GM23338 (cell line): ENCODE measurements at regions not wholly inside any gene's neighbourhood (a gene's known extent, or its start where the extent isn't known, plus 50 kb on each side); places are given as distances from the start of the nearest gene placed in this dataset.

Source experiments
- ATAC-seq: fragments of 200-7000 bp; cut with Tn5 transposase; 3 replicates; pipeline ENCODE4 v1.9.1; 2020
- DNase-seq: peaks from one replicate; pipeline ENCODE4 v3.0.0-alpha.2; 2015; ENCODE audit warnings: low spot score
- H2AFZ ChIP-seq: fragments of 200-600 bp; sonication (generic); 2 replicates; pipeline ENCODE4 v1.8.0; 2016; ENCODE audit warnings: antibody characterized with exemption, mild to moderate bottlenecking, moderate library complexity
- H3F3A ChIP-seq: fragments of 200-600 bp; sonication (generic); replicated peaks from 2 replicates; pipeline ENCODE4 v1.8.0; 2017; ENCODE audit warnings: antibody characterized with exemption, mixed run types, low read depth
- H3K27ac ChIP-seq: fragments of 200-600 bp; sonication (generic); 2 replicates; pipeline ENCODE4 v1.6.1; 2016; ENCODE audit warnings: low read depth
- H3K27me3 ChIP-seq: fragments of 200-600 bp; sonication (generic); 2 replicates; pipeline ENCODE4 v1.8.0; 2016; ENCODE audit warnings: mild to moderate bottlenecking, mixed run types, moderate library complexity; ENCODE audit not compliant: insufficient read depth
- H3K36me3 ChIP-seq: fragments of 200-600 bp; sonication (generic); 2 replicates; pipeline ENCODE4 v1.8.0; 2016; ENCODE audit warnings: mild to moderate bottlenecking; ENCODE audit not compliant: insufficient read depth
- H3K4me1 ChIP-seq: fragments of 200-600 bp; sonication (generic); 2 replicates; pipeline ENCODE4 v1.8.0; 2016; ENCODE audit warnings: mild to moderate bottlenecking, moderate library complexity; ENCODE audit not compliant: insufficient read depth
- H3K4me2 ChIP-seq: fragments of 200-600 bp; sonication (generic); 2 replicates; pipeline ENCODE4 v1.7.1; 2017; ENCODE audit warnings: mixed run types
- H3K4me3 ChIP-seq: fragments of 200-600 bp; sonication (generic); 2 replicates; pipeline ENCODE4 v1.6.1; 2016; ENCODE audit warnings: mixed run types
- H3K79me2 ChIP-seq: fragments of 200-600 bp; sonication (generic); replicated peaks from 2 replicates; pipeline ENCODE4 v1.8.0; 2017; ENCODE audit warnings: mild to moderate bottlenecking; ENCODE audit not compliant: insufficient read depth
- H3K9me2 ChIP-seq: fragments of 200-600 bp; sonication (generic); 2 replicates; pipeline ENCODE4 v1.8.0; 2017; ENCODE audit not compliant: insufficient read depth
- H4K20me1 ChIP-seq: fragments of 200-600 bp; sonication (generic); replicated peaks from 2 replicates; pipeline ENCODE4 v1.8.0; 2017; ENCODE audit warnings: mild to moderate bottlenecking; ENCODE audit not compliant: insufficient read depth
- H3K27ac Mint-ChIP-seq: 2 replicates; pipeline ENCODE4 v1.8.0; 2020; ENCODE audit warnings: inconsistent platforms, mild to moderate bottlenecking, moderate library complexity, mixed read lengths
- H3K27me3 Mint-ChIP-seq: 3 replicates; pipeline ENCODE4 v1.8.0; 2022; ENCODE audit warnings: low read depth, mild to moderate bottlenecking, moderate library complexity, mixed read lengths, inconsistent platforms; ENCODE audit not compliant: insufficient read depth, poor library complexity
- H3K36me3 Mint-ChIP-seq: 3 replicates; pipeline ENCODE4 v1.8.0; 2021; ENCODE audit warnings: low read depth, mild to moderate bottlenecking, inconsistent platforms, moderate library complexity, mixed read lengths
- H3K4me1 Mint-ChIP-seq: 3 replicates; pipeline ENCODE4 v1.8.0; 2020; ENCODE audit warnings: mild to moderate bottlenecking, inconsistent platforms, mixed read lengths
- H3K4me3 Mint-ChIP-seq: 3 replicates; pipeline ENCODE4 v1.8.0; 2021; ENCODE audit warnings: moderate library complexity, mild to moderate bottlenecking, inconsistent platforms, mixed read lengths
- H3K9me3 Mint-ChIP-seq: 3 replicates; pipeline ENCODE4 v1.8.0; 2020; ENCODE audit warnings: moderate library complexity, mild to moderate bottlenecking, inconsistent platforms, mixed read lengths
- CREB1 ChIP-seq: fragments of 250-450 bp; sonication (Bioruptor Pico); IDR thresholded peaks from 2 replicates; pipeline ENCODE4 v1.5.0; 2020; ENCODE audit warnings: low read depth, mild to moderate bottlenecking, moderate library complexity
- CTCF ChIP-seq, 2 experiments: fragments of 200-600 bp in 1 of 2; sonication (generic) in 1 of 2; conservative IDR thresholded peaks; 2 replicates each; pipeline versions ENCODE4 v1.5.1 to v1.6.1; 2016 to 2017; ENCODE audit warnings: antibody characterized with exemption in 2 of 2, low read depth in 2 of 2, mild to moderate bottlenecking in 2 of 2, moderate library complexity in 1 of 2
- ETS1 ChIP-seq: IDR thresholded peaks from 2 replicates; pipeline ENCODE4 v1.6.1; 2016; ENCODE audit warnings: antibody characterized with exemption
- EZH2 ChIP-seq: fragments of 200-600 bp; sonication (generic); IDR thresholded peaks from one replicate; pipeline ENCODE4 v1.8.0; 2017; ENCODE audit warnings: antibody characterized with exemption, mild to moderate bottlenecking, low read depth; ENCODE audit not compliant: unreplicated experiment
- EZH2phosphoT487 ChIP-seq: fragments of 200-600 bp; sonication (generic); IDR thresholded peaks from one replicate; pipeline ENCODE4 v1.8.1; 2018; ENCODE audit warnings: antibody characterized with exemption; ENCODE audit not compliant: unreplicated experiment
- JUNB ChIP-seq: IDR thresholded peaks from one replicate; pipeline ENCODE4 v1.6.1; 2016; ENCODE audit warnings: antibody characterized with exemption; ENCODE audit not compliant: unreplicated experiment
- NANOG ChIP-seq: IDR thresholded peaks from 2 replicates; pipeline ENCODE4 v1.6.1; 2016; ENCODE audit warnings: antibody characterized with exemption, borderline replicate concordance
- POLR2AphosphoS5 ChIP-seq: IDR thresholded peaks from 2 replicates; pipeline ENCODE4 v1.6.1; 2016; ENCODE audit warnings: antibody characterized with exemption, low read depth
- STAT1 ChIP-seq: IDR thresholded peaks from one replicate; pipeline ENCODE4 v1.6.1; 2016; ENCODE audit warnings: antibody characterized with exemption; ENCODE audit not compliant: unreplicated experiment
- ZNF114 ChIP-seq: fragments of 250-450 bp; sonication (Bioruptor Pico); IDR thresholded peaks from 2 replicates; pipeline ENCODE4 v1.5.0; 2020; ENCODE audit warnings: mild to moderate bottlenecking, moderate library complexity
- ZNF331 ChIP-seq: fragments of 250-450 bp; sonication (Bioruptor Pico); IDR thresholded peaks from 2 replicates; pipeline ENCODE4 v1.5.0; 2020; ENCODE audit warnings: low read depth, mild to moderate bottlenecking, moderate library complexity
- TF ChIP-seq, protein P1 (sequence below): IDR thresholded peaks from one replicate; pipeline ENCODE4 v1.6.1; 2018; ENCODE audit warnings: antibody characterized with exemption; ENCODE audit not compliant: unreplicated experiment

DNA sequence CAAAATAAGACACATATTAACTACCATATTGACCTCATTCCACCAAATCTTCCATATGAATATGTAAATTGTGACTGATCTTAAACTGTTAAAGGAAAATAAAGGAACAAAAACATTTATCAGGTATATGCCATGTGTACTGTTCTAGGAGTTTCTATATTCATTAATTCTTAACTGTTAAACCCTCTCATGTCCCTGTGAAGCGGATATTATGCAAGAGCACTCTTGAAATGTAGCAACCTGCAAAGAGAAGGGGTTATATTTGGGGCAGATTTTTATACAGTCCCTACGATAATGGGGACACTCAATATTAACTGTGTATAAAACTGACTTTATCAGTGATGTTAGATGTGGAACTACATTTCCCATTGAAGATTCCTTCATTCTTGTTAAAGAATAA, 184.9 kb upstream of the OR13F1 start:
- Histone ChIP-seq H3F3A (no peaks in the 10 kb centered on the region), H2AFZ (no peak overlapping the region), H3K27ac (no peak overlapping the region), H3K4me2 (no peak overlapping the region), H4K20me1 (no peaks in the 10 kb centered on the region), H3K4me1 (no peaks in the 10 kb centered on the region), H3K27me3 (no peaks in the 10 kb centered on the region), H3K9me2 (no peaks in the 10 kb centered on the region), H3K79me2 (no peaks in the 10 kb centered on the region), H3K36me3 (no peaks in the 10 kb centered on the region), H3K4me3 (no peak overlapping the region)
- no peaks in the 10 kb centered on the region for H3K27me3 Mint-ChIP-seq
- no peak for TF ChIP-seq JUNB
- no peak for TF ChIP-seq ZNF331 (CRISPR knock-in tag)
- no peak for TF ChIP-seq CTCF (conservative IDR thresholded peaks at IDR 0.05; ENCODE audit: low read depth in 2 of 2)
- TF ChIP-seq ETS1 = no peak
- H3K9me3 Mint-ChIP-seq = peaks cover 25% of the 10 kb centered on the region
- no peak overlapping the region for H3K27ac Mint-ChIP-seq
- no peak overlapping the region for H3K4me3 Mint-ChIP-seq
- DNase-seq (no peak), ATAC-seq (no peak)
- H3K4me1 Mint-ChIP-seq = peaks cover 3% of the 10 kb centered on the region; the same call in 2 of the 3 replicates
- peaks cover 6% of the 10 kb centered on the region; the same call in 1 of the 3 replicates for H3K36me3 Mint-ChIP-seq

DNA sequence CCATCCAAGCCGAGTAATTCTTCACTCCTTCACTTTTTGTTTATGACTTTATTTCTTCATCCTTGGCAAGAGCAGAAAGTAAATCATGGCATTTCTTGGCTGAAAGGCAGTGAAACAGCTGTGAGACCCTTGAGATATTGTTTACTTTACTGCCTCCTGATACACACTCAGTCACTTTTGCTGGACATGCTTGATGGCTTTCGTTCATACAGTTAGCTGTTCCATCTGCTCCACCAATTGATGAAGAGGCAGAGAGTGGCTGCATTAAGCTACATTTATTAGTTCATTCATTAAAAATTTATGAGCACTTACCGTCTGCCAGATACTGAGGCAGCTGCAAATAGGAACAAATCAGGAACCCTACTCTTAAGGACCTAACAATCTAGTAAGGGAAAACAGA, 184.4 kb upstream of the OR13F1 start:
- Histone ChIP-seq H3K27ac (no peak overlapping the region), H3K4me3 (no peak overlapping the region), H3K79me2 (no peaks in the 10 kb centered on the region), H3K4me1 (no peaks in the 10 kb centered on the region), H3K4me2 (no peak overlapping the region), H2AFZ (no peak overlapping the region), H3K9me2 (no peaks in the 10 kb centered on the region), H3K27me3 (no peaks in the 10 kb centered on the region), H3K36me3 (no peaks in the 10 kb centered on the region), H4K20me1 (no peaks in the 10 kb centered on the region), H3F3A (no peaks in the 10 kb centered on the region)
- no peaks in the 10 kb centered on the region for H3K27me3 Mint-ChIP-seq
- H3K4me1 Mint-ChIP-seq = peaks cover 3% of the 10 kb centered on the region; the same call in 2 of the 3 replicates
- H3K9me3 Mint-ChIP-seq = peaks cover 20% of the 10 kb centered on the region
- peaks cover 6% of the 10 kb centered on the region; the same call in 1 of the 3 replicates for H3K36me3 Mint-ChIP-seq
- ATAC-seq (no peak), DNase-seq (no peak)
- no peak overlapping the region for H3K27ac Mint-ChIP-seq
- H3K4me3 Mint-ChIP-seq = no peak overlapping the region
- TF ChIP-seq EZH2phosphoT487 = no peak
- TF ChIP-seq, protein P1, sequence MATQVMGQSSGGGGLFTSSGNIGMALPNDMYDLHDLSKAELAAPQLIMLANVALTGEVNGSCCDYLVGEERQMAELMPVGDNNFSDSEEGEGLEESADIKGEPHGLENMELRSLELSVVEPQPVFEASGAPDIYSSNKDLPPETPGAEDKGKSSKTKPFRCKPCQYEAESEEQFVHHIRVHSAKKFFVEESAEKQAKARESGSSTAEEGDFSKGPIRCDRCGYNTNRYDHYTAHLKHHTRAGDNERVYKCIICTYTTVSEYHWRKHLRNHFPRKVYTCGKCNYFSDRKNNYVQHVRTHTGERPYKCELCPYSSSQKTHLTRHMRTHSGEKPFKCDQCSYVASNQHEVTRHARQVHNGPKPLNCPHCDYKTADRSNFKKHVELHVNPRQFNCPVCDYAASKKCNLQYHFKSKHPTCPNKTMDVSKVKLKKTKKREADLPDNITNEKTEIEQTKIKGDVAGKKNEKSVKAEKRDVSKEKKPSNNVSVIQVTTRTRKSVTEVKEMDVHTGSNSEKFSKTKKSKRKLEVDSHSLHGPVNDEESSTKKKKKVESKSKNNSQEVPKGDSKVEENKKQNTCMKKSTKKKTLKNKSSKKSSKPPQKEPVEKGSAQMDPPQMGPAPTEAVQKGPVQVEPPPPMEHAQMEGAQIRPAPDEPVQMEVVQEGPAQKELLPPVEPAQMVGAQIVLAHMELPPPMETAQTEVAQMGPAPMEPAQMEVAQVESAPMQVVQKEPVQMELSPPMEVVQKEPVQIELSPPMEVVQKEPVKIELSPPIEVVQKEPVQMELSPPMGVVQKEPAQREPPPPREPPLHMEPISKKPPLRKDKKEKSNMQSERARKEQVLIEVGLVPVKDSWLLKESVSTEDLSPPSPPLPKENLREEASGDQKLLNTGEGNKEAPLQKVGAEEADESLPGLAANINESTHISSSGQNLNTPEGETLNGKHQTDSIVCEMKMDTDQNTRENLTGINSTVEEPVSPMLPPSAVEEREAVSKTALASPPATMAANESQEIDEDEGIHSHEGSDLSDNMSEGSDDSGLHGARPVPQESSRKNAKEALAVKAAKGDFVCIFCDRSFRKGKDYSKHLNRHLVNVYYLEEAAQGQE = no peak
- no peak for TF ChIP-seq POLR2AphosphoS5
- TF ChIP-seq NANOG = no peak
- TF ChIP-seq CTCF (conservative IDR thresholded peaks at IDR 0.05; ENCODE audit: low read depth in 2 of 2) = no peak
- no peak for TF ChIP-seq ETS1
- TF ChIP-seq CREB1 = no peak
- no peak for TF ChIP-seq JUNB
- no peak for TF ChIP-seq EZH2
- no peak for TF ChIP-seq ZNF331 (CRISPR knock-in tag)
- no peak for TF ChIP-seq ZNF114 (CRISPR knock-in tag)
- no peak for TF ChIP-seq STAT1
